DMS79 treated with DMSO at 0.1 percent for 48 hours (cell line): ENCODE measurements at regions not wholly inside any gene's neighbourhood (a gene's known extent, or its start where the extent isn't known, plus 50 kb on each side); places are given as distances from the start of the nearest gene placed in this dataset.
A peak's percentile ranks its signal among the peaks of the same experiment; 100 is the strongest.
"Not testable (repeated sequence)": the region's sequence is repeated elsewhere in the genome, so short reads cannot be mapped to it uniquely, and the experiment has no call there.

ENCODE experiments used
- DNase-seq: peaks from one replicate; lab custom pipeline; 2025; lab: John Stamatoyannopoulos, UW

DNA sequence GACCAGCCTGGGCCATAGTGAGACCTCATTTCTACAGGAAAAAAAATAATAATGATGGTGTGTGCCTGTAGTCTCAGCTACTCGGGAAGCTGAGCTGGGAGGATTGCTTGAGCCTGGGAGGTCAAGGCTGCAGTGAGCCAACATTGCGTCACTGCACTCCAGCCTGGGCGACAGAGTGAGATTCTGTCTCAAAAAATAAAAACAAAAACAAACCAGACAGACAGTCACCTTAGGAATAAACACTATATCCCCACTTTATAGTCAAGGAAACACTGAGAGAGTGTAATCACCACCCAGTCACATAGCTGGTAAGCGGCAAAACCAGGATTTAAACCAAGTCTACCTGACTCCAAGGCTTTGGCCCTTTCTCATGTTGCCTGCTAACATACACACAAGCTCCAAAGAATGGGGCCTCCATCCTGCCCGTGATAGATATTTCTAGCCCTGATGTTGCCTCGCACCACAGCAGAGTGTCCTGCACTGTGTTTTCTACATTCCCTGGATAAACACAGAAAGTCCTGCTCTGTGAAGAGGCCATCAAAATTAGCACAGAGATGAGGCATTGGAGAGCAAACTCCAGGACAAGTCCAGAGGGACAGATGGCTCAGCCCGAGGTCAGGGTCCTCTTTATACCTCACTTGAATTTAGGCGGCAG is 66.1 kb upstream of the SMURF2 start:
- no peak for DNase-seq

DNA sequence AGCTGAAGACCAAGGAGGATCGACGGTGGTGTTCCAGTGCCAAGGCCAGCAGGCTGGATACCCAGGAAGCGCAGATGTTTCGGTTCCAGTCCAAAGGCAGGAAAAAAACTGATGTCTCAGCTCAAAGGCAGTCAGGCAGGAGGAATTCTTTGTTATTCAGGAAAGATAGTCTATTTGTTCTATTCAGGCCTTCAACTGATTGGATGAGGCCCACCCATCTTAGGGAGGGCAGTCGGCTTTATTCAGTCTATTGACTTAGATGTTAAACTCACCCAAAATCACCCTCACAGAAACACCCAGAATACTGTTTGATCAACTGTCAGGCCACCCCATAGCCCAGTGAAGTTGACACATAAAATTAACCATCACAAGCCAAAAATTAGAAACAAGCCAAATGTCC is 63.9 kb upstream of the SMURF2 start:
- not testable (repeated sequence) for DNase-seq

DNA sequence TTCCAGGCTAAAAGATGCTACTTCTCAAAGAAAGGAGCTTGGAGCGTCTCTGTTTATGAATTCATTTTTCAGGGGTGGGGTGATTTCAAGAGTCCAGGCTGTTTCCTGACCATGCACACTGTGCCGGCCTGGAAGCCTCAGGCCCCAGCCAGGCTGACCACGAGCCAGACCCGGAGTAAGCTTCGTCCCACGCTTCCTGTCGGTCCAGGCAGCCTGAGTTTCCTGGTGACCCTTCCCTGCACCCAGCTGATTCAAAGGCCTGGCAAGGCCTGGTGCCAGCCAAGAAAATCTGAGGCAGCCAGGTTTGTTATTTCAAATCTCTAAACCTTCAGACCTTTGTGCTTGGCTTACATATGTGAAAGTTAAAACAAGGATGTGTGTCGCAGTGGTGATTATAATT is 62.1 kb upstream of the SMURF2 start:
- not testable (repeated sequence) for DNase-seq

DNA sequence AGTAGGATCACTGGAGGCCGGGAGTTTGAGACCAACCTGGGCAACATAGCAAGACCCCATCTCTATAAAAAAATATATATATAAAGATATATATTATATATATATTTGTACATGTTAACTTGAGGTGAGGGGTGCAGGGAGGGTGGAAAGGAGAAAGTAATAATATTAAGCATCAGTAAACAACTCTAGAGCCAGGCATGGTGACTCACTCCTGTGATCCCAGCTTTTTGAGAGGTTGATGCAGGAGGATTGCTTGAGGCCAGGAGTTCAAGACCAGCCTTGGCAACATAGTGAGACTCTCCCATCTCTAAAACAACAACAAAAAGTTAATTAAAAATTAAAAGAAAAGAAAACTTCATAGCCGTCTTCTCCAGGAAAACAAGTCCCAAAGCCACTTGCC is 61.7 kb upstream of the SMURF2 start:
- no peak for DNase-seq

DNA sequence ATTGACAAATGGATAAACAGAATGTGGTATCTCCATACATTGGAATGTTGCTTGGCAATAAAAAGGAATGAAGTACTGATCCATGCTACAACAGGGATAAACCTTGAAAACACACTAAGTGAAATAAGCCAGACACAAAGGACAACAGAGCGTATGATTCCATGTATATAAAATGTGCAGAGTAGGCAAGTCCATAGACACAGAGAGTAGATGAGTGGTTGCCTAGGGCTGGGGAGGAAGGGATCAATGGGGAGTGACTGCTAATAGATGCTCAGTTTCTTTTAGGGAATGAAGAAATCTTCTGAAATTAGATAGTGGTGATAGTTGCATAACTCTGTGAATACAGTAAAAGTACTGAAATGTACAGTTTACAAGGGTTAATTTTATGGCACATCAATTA is 59.4 kb upstream of the SMURF2 start:
- DNase-seq = not testable (repeated sequence)

DNA sequence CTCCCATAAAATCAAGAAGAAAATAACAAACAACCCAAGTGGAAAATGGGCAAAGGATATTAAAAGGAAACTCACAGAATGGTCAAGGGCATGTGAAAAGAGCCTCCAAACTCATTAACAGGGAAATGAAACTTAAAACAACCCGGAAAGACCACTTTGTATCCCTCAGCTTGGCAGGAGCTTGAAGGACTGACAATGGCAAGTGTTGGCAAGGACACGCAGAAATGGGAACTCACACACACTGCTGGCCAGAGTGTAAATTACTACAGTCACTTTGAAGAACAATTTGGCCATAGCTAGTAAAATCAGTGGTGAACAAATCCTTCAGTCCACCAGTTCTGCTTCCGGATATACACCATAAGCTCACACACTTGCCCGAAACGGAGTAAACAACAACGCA is 58.1 kb upstream of the SMURF2 start:
- DNase-seq = not testable (repeated sequence)

DNA sequence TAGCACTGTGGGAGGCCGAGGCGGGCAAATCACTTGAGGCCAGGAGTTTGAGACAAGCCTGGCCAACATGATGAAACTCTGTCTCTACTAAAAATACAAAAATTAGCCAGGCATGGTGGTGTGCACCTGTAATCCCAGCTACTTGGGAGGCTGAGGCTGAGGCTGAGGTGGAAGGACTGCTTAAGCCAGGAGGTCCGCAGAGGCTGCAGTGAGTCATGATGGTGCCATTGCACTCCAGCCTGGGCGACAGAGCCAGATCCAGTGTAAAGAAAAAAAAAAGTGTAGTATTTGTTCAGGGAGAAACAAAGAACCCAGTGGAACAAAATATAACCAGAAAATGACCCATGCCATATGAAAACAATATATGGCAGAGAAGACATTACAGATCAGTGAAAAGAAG is 57.4 kb upstream of the SMURF2 start:
- not testable (repeated sequence) for DNase-seq

DNA sequence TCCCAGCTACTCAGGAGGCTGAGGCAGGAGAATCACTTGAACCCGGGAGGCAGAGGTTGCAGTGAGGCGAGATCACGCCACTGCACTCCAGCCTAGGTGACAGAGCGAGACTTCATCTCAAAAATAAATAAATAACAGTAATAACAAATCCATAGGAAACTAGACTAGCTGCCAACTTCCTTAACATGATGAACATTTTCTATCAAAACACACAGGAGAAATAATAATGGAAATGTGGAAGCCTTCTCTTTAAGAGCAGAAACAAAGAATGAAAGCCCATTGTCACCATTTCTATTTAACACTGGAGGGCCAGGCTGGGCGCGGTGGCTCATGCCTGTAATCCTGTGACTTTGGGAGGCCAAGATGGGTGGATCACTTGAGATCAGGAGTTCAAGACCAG is 56.7 kb upstream of the SMURF2 start:
- DNase-seq = not testable (repeated sequence)

DNA sequence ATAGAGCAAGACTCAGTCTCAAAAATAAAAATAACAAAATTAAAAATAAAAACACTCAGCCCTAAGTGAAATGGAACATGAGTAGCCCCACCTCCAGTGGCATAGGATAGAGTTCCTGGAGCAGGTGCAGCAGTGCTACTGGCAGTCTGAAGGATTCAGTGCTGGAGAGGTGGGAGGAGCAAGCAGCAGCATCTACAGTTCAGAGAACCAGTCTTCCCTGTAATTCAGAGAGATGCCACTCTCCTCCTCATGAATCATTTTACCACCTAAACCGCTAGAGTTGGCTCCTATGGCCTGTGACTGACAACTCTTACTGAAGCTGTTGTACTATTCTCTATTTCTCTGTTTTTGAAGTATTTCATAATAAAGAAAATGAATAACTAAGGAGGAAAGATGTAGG is 56.0 kb upstream of the SMURF2 start:
- peak; percentile 67 for DNase-seq

DNA sequence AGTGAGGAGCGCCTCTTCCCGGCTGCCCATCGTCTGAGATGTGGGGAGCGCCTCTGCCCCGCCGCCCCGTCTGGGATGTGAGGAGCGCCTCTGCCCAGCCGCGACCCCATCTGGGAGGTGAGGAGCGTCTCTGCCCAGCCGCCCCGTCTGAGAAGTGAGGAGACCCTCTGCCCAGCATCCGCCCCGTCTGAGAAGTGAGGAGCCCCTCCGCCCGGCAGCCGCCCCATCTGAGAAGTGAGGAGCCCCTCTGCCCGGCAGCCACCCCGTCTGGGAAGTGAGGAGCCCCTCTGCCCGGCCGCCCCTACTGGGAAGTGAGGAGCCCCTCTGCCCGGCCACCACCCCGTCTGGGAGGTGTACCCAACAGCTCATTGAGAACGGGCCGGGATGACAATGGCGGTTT is 54.4 kb upstream of the SMURF2 start:
- DNase-seq = not testable (repeated sequence)

DNA sequence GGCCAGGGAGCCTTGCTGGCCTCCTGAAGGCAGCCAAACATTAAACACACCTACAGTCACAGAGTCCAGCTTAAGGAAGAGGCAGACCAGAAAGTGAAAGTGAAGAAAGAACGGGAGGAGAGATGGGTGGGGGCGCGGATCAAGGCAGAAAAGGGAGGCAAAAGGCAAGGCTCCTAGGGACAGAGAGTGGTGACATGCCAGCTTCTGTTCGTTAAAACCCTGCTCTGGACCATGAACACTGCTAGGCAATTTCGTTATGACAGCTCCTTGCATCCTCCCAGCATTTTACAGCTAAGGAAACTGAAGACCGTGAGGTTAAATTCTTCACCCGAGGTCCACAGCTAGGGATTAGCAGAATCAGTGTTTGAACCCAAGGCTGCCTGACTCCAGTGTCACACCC is 51.7 kb upstream of the SMURF2 start:
- not testable (repeated sequence) for DNase-seq

DNA sequence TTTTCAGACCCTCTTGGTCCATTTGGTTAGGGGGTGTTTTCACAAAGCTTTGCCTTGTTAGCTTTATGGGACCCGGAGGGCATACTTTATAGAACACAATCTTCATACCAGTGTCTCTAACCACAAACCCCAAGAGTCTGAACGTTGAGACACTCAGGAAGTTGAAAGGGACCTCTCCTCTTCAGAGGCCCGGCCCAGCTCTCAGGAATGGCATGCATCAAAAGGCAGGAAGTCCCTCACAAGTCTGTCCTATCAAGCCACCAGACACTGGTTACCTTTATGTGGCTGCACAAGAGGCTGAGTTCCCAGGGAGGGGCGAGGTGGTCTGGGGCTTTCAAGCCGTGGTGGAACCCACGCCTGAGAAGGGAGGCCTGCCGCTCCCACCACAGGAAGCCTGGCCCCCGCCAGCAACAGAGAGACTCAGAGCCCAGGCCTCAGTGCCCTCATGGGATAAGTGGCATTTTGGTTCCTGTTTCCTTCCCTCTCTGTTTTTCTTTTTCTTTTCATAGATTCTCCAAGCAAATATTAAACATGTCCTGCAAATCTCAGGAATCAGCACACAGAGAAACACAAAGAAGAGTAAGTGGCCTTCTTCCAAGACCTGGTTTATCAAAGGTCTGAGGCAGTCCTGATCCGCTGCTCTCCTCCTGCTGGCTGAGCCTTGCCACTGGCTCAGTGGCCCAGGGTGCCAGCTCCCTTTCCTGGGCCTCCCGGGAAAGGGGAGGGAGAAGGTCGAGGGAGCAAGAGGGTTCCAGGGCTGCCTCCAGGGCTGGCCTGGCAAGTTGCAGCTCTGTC is 50.6 kb upstream of the SMURF2 start:
- DNase-seq = not testable (repeated sequence)
